ENCODE measurements at regions not wholly inside any gene's neighbourhood (a gene's known extent, or its start where the extent isn't known, plus 50 kb on each side); places are given as distances from the start of the nearest gene placed in this dataset.

GRCh38 chr2:128388499-128388941 is 69.9 kb upstream of the HS6ST1 start:
- no peaks in the 10 kb centered on the region for H3K79me2 ChIP-seq
- H3K4me2 ChIP-seq (ENCODE audit: low read length), result no peak overlapping the region
- no peaks in the 10 kb centered on the region for H3K9me3 ChIP-seq (ENCODE audit: control insufficient read depth, low read length)
- H3K4me1 ChIP-seq, result no peaks in the 10 kb centered on the region
- no peak overlapping the region for H3K9ac ChIP-seq
- no peak overlapping the region for H3K27ac ChIP-seq
- H3K27me3 ChIP-seq (ENCODE audit: control insufficient read depth, insufficient read depth, low read length), result no peaks in the 10 kb centered on the region
- no peak overlapping the region for H3K4me3 ChIP-seq (ENCODE audit: low read depth, low read length)
- no peak for TF ChIP-seq CTCF (IDR thresholded peaks at IDR 0.05)
- H3K36me3 ChIP-seq (ENCODE audit: control insufficient read depth, insufficient read depth, low read length), result no peaks in the 10 kb centered on the region
- H2AFZ ChIP-seq, result no peak overlapping the region

- Histone ChIP-seq H3K4me3 (ENCODE audit: low read depth, low read length) (no peak overlapping the region), H3K4me2 (ENCODE audit: low read length) (no peak overlapping the region), H2AFZ (no peak overlapping the region), H3K27ac (no peak overlapping the region), H3K27me3 (ENCODE audit: control insufficient read depth, insufficient read depth, low read length) (no peaks in the 10 kb centered on the region), H3K9ac (no peak overlapping the region), H3K4me1 (no peaks in the 10 kb centered on the region), H3K79me2 (no peaks in the 10 kb centered on the region), H3K9me3 (ENCODE audit: control insufficient read depth, low read length) (no peaks in the 10 kb centered on the region), H3K36me3 (ENCODE audit: control insufficient read depth, insufficient read depth, low read length) (no peaks in the 10 kb centered on the region)
- TF ChIP-seq CTCF (IDR thresholded peaks at IDR 0.05), result no peak
Observed at GRCh38 chr2:128389388-128390086, 70.9 kb upstream of the HS6ST1 start.

- no peaks in the 10 kb centered on the region for H3K27me3 ChIP-seq (ENCODE audit: control insufficient read depth, insufficient read depth, low read length)
- no peaks in the 10 kb centered on the region for H3K36me3 ChIP-seq (ENCODE audit: control insufficient read depth, insufficient read depth, low read length)
- no peaks in the 10 kb centered on the region for H3K4me1 ChIP-seq
- no peak overlapping the region for H3K4me3 ChIP-seq (ENCODE audit: low read depth, low read length)
- H3K4me2 ChIP-seq (ENCODE audit: low read length), result no peak overlapping the region
- no peak for TF ChIP-seq CTCF (IDR thresholded peaks at IDR 0.05)
- H2AFZ ChIP-seq, result no peak overlapping the region
- no peak overlapping the region for H3K9ac ChIP-seq
- H3K79me2 ChIP-seq, result no peaks in the 10 kb centered on the region
- H3K27ac ChIP-seq, result no peak overlapping the region
- H3K9me3 ChIP-seq (ENCODE audit: control insufficient read depth, low read length), result no peaks in the 10 kb centered on the region
Observed at GRCh38 chr2:128390256-128390990, 71.8 kb upstream of the HS6ST1 start.

GRCh38 chr2:128390991-128391630 is 72.4 kb upstream of the HS6ST1 start:
- no peaks in the 10 kb centered on the region for H3K27me3 ChIP-seq (ENCODE audit: control insufficient read depth, insufficient read depth, low read length)
- no peak overlapping the region for H3K4me2 ChIP-seq (ENCODE audit: low read length)
- H3K4me1 ChIP-seq, result no peaks in the 10 kb centered on the region
- no peaks in the 10 kb centered on the region for H3K36me3 ChIP-seq (ENCODE audit: control insufficient read depth, insufficient read depth, low read length)
- H3K27ac ChIP-seq, result no peak overlapping the region
- H3K79me2 ChIP-seq, result no peaks in the 10 kb centered on the region
- H3K9ac ChIP-seq, result no peak overlapping the region
- no peak overlapping the region for H3K4me3 ChIP-seq (ENCODE audit: low read depth, low read length)
- TF ChIP-seq CTCF (IDR thresholded peaks at IDR 0.05), result no peak
- H2AFZ ChIP-seq, result no peak overlapping the region
- no peaks in the 10 kb centered on the region for H3K9me3 ChIP-seq (ENCODE audit: control insufficient read depth, low read length)

Data from parathyroid adenoma (tissue), 2 donors.